ENCODE measurements at regions not wholly inside any gene's neighbourhood (a gene's known extent, or its start where the extent isn't known, plus 50 kb on each side); places are given as distances from the start of the nearest gene placed in this dataset.

DNA sequence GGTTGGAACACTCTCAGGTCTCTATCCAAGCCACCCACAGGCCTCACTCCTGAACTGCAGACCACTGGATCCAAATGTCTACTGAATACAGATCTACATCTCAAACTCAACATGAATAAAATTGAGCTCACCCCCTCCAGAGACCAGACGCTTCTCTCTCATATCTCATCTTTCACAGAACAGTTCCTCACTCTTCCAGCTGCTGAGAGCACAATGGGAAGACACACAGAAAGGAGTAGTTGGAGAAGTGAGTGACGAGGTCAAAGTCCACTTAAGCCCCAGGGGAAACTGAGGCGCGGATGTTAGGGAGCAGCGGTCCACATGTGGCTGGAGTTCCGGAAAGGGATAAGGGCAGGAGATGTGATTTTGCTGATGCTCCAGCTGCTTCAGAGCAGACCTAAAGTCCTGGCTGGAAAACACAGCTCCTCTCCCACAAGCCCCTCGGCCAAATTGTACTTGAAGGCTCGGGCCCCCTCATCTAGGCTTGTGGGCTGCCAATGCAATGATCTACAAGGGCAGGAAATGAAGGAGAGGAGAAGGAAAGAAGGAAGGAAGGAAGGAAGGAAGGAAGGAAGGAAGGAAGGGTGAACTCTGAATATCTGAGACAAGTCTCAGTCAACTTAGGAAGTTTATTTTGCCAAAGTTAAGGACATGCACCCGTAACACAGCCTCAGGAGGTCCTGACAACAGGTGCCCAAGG is 211.2 kb upstream of the TLE3 start:
- no peak for DNase-seq (ENCODE audit: low read depth, low spot score)

DNA sequence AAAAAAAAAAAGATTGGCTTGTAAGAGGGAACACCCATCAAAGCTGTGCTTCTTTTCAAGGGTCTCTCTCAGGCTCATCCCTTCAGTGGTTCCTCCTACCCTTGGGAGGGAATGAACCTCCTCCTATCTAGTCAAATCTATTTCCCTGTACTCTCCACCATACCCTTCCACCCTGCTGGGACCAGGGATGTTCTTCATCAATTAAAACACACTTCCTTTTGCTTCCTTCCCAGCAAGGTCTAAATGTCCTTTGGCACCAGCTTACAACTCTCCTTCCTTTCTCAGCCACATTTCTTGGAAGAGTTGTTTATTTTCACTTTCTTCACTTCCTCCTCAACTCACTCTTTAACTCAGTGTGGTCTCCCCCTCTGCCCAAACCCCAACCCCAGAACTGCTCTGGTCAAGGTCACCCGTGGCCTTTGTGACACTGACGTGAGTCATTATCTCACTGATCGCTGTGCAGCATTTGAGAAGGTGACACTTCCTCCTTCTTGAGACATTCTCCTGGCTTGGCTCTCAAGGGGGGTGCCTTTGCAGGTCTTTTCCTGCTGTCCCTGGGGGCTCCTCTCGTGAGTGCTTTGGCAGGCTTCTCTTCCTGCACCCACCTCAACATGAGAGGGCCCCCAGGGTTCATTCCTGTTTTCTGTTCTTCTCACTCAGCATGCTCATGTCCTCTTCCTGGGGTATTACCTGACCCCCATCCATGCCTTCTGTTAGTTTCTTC is 210.5 kb upstream of the TLE3 start:
- no peak for DNase-seq (ENCODE audit: low read depth, low spot score)

DNA sequence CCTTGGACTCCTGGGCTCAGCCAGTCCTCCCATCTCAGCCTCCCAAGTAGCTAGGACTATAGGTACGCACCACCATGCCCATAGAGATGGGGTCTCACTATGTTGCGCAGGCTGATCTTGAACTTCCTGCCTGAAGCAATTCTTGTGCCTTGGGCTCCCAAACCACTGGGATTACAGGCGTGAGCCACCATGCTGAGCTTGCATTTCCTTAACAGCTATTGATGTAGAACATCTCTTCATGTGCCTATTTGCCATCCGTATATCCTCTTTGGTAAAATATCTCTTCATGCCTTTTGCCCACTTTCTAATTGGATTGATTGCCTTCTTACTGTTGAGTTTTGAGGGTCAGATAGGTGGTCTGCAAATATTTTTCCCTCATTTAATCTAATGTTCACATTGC is 208.9 kb upstream of the TLE3 start:
- DNase-seq (ENCODE audit: low read depth, low spot score): no peak

GRCh38 chr15:70306081-70306480 is 208.4 kb upstream of the TLE3 start:
- DNase-seq (ENCODE audit: low read depth, low spot score): no peak

- no peak for DNase-seq (ENCODE audit: low read depth, low spot score)
Observed at GRCh38 chr15:70303981-70304380, 206.3 kb upstream of the TLE3 start.

DNA sequence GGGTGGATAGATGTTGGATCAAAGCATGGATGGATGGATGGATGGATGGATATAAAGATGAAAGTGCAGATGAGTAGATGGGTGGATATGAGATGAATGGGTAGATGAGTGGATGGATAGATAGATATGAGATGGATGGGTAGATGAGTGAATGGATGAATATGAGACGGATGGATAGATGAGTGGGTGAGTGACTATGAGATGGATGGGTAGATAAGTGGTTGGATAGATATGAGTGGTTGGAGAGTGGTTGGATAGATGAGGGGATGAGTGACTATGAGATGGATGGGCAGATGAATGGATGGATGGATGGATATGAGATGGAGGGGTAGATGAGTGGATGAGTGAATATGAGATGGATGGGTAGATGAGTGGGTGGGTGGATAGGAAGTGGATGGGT is 204.6 kb upstream of the TLE3 start:
- DNase-seq (ENCODE audit: low read depth, low spot score): no peak

DNA sequence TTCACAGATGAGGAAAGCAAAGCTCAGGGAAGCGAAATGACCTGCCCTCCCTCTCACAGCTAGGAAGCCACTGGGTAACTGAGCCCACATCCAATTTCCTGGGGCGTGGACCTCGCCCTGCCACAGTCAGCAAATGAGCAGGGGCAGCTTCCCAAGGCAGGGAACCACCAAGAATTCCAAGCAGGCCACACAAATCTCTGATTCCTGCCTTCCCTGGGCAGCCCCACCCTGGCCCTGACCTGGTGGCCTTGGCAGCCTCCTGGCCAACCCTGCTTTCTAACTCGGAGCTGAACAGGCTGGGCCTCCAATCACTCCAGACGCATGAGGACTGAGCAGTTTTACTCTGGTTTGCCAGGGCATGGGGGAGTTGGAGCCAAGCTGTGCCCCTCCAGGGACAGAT is 203.7 kb upstream of the TLE3 start:
- DNase-seq (ENCODE audit: low read depth, low spot score): no peak

DNA sequence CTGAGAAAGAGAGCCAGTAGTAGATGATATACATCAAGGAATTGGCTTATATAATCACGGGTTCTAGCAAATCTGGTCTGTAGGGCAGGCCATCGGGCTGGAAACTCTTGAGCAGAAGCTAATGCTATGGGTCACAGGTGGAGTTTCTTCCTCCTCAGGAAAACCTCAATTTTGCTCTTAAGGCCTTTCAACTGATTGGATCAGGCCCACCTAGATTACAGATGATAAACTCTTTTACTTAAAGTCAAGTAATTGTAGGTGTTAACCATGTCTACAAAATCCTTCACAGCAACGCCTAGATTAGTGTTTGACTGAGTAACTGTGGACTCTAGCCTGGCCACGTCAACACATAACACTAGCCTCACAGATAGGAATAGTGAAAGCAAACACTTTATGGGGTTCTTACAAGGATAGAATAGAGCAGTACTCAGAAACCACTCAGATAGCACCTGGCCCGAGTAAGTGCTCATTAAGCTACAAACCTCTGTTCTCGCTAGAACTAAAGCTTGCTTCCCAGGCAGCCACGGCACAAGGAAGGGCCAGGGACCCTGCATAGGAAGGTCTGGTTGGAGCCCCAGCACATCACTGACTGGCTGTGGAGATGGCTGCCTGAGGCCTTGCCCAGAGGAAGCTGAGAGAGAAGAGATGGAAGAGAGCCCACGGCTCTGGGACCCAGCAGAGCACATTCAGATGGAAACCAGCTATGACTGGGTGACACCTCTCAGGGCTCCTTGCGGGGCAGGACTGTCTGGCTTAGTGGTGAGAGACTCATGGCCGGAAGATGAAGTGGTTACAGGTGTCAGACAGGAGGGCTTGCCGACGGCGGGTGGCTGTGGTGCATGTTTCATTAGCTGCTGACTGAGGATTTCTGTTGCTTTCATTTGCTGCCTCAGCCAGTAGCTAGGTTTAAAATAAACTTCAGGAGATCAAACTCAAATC is 202.5 kb upstream of the TLE3 start:
- DNase-seq (ENCODE audit: low read depth, low spot score): no peak

DNA sequence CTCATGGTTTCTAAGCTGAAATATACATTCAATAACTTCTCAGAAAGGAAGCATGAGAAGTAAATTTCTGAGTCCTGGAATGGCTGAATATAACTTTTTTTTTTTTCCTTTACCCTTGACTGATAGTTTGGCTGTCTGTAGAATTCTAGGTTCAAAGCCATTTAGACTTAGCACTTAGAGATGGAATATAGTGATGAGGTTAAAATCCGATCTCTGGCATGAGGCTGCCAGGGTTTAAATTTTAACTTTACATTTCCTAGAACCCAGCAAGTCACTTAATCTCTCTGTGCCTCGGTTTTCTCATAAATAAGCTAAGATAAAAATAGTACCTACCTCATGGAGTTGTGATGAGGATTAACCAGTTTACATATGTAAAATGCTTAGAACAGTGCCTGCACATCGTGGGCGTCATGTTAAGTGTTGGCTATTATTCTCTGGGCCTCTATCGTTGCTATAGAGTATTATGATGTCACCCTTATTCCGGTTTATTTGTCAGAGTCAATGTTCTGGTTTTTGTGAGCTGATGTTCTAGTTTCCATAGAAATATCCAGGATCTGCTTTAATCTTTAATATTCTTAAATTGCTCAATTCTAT is 199.8 kb upstream of the TLE3 start:
- no peak for DNase-seq (ENCODE audit: low read depth, low spot score)

- DNase-seq (ENCODE audit: low read depth, low spot score): no peak
Observed at GRCh38 chr15:70294731-70295305, 197.1 kb upstream of the TLE3 start.

DNA sequence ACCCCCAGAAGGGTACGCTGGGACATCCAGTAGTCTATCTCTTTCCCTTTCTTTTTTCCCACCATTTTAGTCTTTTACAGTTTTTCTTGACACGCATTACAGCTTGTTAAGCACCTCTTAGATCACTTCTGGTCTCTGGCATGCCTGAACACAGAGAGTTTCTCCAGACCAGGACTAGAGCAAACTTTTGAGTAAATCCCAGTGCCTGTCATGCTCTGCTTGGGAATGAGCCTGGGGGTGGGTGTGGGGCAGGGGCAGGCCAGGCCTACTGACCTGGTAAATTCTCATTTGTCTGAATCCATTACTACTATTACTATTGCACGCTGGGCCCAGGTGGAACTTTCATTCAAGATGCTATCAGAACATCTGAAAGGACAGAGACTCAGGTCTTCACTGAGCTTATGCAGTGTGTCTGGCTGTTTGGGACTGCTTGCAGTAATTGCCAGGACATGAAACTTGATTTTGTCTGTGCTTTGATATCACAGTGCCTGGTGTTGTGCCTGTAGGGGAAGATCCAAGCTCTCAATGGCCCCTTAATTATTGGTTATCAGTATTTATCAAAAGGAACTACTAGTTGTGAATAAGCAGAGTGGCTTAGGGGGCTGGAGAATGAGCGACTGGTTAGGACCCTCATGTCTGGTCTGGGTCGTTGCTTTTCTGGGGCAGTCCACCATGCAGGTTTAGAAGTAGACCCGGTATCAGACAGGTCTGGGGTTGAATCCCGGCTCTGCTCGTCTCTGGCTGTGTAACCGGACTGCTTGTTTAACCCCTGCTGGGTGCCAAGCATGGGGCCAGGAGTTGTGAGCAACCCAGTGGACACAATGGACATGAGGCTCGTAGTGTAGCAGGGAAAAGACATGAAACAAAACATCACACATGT is 196.1 kb upstream of the TLE3 start:
- peak; percentile 57 for DNase-seq (ENCODE audit: low read depth, low spot score)

GRCh38 chr15:70293138-70293537 is 195.4 kb upstream of the TLE3 start:
- DNase-seq (ENCODE audit: low read depth, low spot score): no peak

- peak; percentile 46 for DNase-seq (ENCODE audit: low read depth, low spot score)
Observed at GRCh38 chr15:70292076-70292760, 194.5 kb upstream of the TLE3 start.

DNA sequence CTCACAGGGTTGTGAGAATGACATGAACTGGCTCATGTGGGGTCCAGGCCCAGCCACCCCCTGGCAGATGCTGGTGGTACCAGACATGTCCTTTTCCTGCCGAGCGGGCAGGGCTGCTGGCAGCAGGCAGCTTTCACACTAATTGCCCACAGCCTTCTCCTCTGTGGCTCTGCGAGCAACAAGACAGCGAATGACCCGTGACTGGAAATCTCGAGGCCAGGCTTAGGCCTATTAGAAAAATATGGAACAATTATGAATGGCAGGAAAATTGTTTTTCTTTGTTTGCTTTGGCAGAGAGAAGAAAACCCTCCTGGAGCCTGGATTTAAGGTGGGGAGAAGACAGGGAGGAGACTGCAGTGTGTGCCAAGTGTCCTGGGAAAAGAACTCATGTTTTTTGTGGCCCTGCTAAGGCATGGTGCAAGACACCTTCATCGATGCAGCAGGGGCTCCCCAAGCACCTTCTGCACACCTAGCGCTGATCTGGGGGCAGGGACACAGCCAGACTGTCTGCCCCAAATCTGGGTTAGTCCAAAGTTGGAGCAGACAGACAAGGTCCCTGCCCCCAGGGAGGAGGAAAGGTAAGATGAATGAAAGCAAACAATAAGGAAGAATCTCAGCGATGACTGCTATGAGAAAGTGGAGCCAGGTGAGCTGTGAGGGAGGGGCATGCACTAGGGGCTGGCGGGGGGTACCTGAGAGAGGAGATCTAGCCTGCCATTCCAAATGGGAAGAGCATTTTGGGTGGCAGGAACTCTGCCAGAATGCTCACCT is 193.8 kb upstream of the TLE3 start:
- peak; percentile 48 for DNase-seq (ENCODE audit: low read depth, low spot score)

DNA sequence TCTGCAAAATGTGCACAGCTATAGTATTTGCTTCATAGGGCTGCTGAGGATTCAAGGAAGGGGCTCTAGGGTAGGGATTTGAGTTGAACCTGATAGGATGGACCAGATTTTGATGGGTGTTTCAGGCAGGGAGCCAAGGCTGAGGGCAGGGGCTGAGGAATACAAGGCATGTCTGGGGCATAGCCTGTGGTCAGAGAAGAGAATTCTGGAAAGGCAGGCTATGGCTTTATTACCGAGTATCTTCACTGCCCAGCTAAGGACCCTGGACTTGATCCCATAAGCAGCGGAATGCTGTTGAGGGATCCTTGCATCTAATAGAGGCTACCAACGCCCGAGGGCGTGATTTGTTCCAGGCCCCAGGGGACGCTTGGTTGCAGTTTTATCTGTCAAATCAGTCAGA is 193.0 kb upstream of the TLE3 start:
- DNase-seq (ENCODE audit: low read depth, low spot score): no peak

DNA sequence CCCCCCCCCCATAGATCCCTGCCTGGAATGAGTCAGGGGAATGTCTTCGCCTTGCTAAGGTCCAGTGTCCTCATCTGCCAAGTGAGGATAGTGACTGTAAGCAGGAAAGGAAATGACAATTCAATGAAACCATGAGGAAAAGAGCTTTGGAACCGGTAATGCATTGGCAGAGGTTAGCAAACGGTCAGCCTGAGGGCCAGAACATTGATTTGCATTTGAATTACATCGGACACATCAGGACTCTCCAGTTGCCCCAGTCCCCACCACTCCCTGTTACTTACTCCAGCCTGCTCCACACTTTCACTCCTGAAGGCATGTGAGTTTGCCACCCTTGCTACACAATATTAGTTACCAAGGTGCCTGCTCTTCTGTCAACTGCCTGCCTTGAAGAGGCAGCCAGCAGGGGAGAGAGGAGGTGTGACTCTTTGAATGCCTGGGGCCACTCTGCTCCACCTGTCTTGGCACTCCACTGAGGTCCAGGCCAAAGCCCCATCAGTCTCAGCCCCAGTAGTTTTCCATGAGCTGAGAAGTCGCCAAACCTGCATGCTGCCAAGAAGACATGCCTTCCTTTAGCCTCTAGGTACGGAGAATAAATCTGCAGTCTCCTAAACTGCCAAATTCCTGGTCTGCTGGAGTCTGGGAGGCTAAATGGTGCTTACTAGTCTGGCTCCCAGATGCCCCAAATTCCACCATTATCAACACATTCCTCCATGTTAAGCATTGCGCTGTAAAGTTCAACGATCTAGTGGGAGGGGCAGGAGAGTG is 191.7 kb upstream of the TLE3 start:
- peak; percentile 95 for DNase-seq (ENCODE audit: low read depth, low spot score)

DNA sequence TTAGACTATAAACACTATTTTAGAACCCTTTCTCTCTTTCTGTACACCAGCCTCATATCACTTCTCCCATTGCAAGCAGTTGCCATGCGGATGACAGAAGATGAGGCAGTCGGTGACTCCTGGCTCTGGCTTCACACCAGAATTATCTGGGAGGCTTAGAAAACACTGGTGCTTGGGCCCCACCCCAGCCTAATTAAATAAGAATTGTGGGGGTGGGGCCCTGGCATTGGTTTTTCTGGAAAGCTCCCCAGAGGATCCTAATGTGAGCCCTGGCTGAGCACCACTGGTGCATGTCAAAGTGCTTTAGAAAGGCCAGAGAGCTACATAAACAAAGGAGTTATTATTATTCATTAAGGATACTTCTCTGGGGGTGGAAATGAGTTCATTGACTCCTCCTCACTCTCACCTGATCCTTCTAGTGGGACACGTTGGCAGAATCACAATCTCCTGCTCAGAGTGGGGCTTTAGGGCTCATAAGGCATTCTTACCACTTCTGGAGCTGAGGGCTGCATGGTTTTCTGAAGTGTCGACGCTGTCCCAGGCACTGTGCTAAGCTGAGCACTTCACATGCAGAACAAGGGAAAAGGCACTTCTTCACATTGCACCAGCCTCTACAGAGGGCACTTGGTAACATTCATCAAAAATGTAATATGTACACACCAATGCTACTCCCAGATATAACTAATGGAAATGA is 188.5 kb upstream of the TLE3 start:
- DNase-seq (ENCODE audit: low read depth, low spot score): no peak
